H1 (cell line): ENCODE measurements at regions not wholly inside any gene's neighbourhood (a gene's known extent, or its start where the extent isn't known, plus 50 kb on each side); places are given as distances from the start of the nearest gene placed in this dataset.

Experiments used
- CTCF ChIA-PET: fragments of 300-600 bp; sonication (Branson Sonifier 250); formaldehyde crosslinking; loops from one replicate; lab custom pipeline; 2021; ENCODE audit not compliant: partially characterized antibody; lab: Charles Lee
- POLR2A ChIA-PET: fragments of 300-600 bp; sonication (Branson Sonifier 250); formaldehyde crosslinking; loops from one replicate; lab custom pipeline; 2021; ENCODE audit warnings: inconsistent platforms; ENCODE audit not compliant: partially characterized antibody; lab: Charles Lee
- DNase-seq, 2 experiments: peaks; one replicate each; pipeline versions ENCODE4 v3.0.0 to v3.0.0-alpha.2; 2010 to 2022; ENCODE audit warnings: low spot score in 2 of 2, low read depth in 1 of 2, mixed read lengths in 1 of 2
- FAIRE-seq: peaks from 2 replicates; lab custom pipeline; 2011; peaks lifted over from hg19 to GRCh38; lab: Jason Lieb, UNC
- H2AFZ ChIP-seq: 2 replicates; pipeline ENCODE4 v1.8.1; 2012; ENCODE audit warnings: low read length, inconsistent platforms
- H2AK5ac ChIP-seq: 2 replicates; pipeline ENCODE4 v1.6.1; 2013; ENCODE audit warnings: low read depth, low read length
- H2BK120ac ChIP-seq: replicated peaks from 2 replicates; pipeline ENCODE3; 2013; ENCODE audit warnings: low read depth, low read length, inconsistent platforms
- H2BK12ac ChIP-seq: 2 replicates; pipeline ENCODE4 v1.6.1; 2013; ENCODE audit warnings: low read depth, low read length
- H2BK15ac ChIP-seq: 2 replicates; pipeline ENCODE4 v1.6.1; 2013; ENCODE audit warnings: low read length
- H2BK20ac ChIP-seq: 2 replicates; pipeline ENCODE4 v1.6.1; 2013; ENCODE audit warnings: low read length
- H2BK5ac ChIP-seq: 2 replicates; pipeline ENCODE4 v1.6.1; 2013; ENCODE audit warnings: low read depth, low read length
- H3K14ac ChIP-seq: 2 replicates; pipeline ENCODE4 v1.6.1; 2013; ENCODE audit warnings: inconsistent platforms; ENCODE audit not compliant: insufficient read length
- H3K18ac ChIP-seq: 2 replicates; pipeline ENCODE4 v1.6.1; 2013; ENCODE audit warnings: low read length; ENCODE audit errors: extremely low read depth
- H3K23ac ChIP-seq: 2 replicates; pipeline ENCODE4 v1.6.1; 2013; ENCODE audit warnings: inconsistent platforms; ENCODE audit not compliant: insufficient read length
- H3K23me2 ChIP-seq: 2 replicates; pipeline ENCODE4 v1.6.1; 2013; ENCODE audit warnings: low read depth, low read length
- H3K27ac ChIP-seq: 2 replicates; pipeline ENCODE4 v1.6.1; 2011; ENCODE audit warnings: low read depth, low read length, inconsistent platforms
- H3K27me3 ChIP-seq, 4 experiments: replicated peaks in 1 of 4; 1 replicate in 1 of 4; 2 replicates in 3 of 4; pipeline versions ENCODE4 v1.6.1 to v1.8.1; 2011 to 2013; ENCODE audit warnings: low read length in 3 of 4, mild to moderate bottlenecking in 3 of 4, inconsistent platforms in 2 of 4, mixed read lengths in 2 of 4, moderate library complexity in 1 of 4; ENCODE audit not compliant: control insufficient read depth in 3 of 4, insufficient read depth in 3 of 4; ENCODE audit errors: extremely low read depth in 1 of 4
- H3K36me3 ChIP-seq, 4 experiments: 2 replicates each; pipeline versions ENCODE4 v1.6.1 to v1.8.1; 2011 to 2013; ENCODE audit warnings: mild to moderate bottlenecking in 4 of 4, low read length in 3 of 4, moderate library complexity in 2 of 4, control low read depth in 1 of 4, inconsistent platforms in 1 of 4; ENCODE audit not compliant: insufficient read depth in 4 of 4, control insufficient read depth in 2 of 4
- H3K4ac ChIP-seq: replicated peaks from 2 replicates; pipeline ENCODE3; 2013; ENCODE audit warnings: low read length, low read depth, mixed read lengths, inconsistent platforms; ENCODE audit not compliant: insufficient read length
- H3K4me1 ChIP-seq, 4 experiments: replicated peaks in 1 of 4; 1 replicate in 1 of 4; 2 replicates in 3 of 4; pipeline versions ENCODE4 v1.6.1 to v1.8.1; 2011 to 2013; ENCODE audit warnings: low read length in 3 of 4, inconsistent platforms in 2 of 4, mixed read lengths in 1 of 4; ENCODE audit not compliant: insufficient read depth in 4 of 4, control insufficient read depth in 3 of 4
- H3K4me2 ChIP-seq, 2 experiments: 2 replicates each; pipeline versions ENCODE4 v1.6.1 to v1.8.1; 2011 to 2013; ENCODE audit warnings: low read depth in 2 of 2, low read length in 2 of 2, control low read depth in 1 of 2, inconsistent platforms in 1 of 2, mild to moderate bottlenecking in 1 of 2; ENCODE audit not compliant: insufficient read depth in 1 of 2
- H3K4me3 ChIP-seq, 4 experiments: fragments of 200-600, 300-600 bp in 1 of 4; sonication (generic), shearing (Covaris generic), sonication (Bioruptor Twin) in 1 of 4; 2 replicates each; pipeline versions ENCODE4 v1.5.1 to v1.8.1; 2011 to 2016; ENCODE audit warnings: low read length in 4 of 4, low read depth in 3 of 4, control low read depth in 2 of 4, inconsistent platforms in 2 of 4, mild to moderate bottlenecking in 2 of 4, mixed read lengths in 1 of 4, moderate library complexity in 1 of 4; ENCODE audit not compliant: insufficient read depth in 2 of 4; ENCODE audit errors: extremely low read depth in 1 of 4
- H3K56ac ChIP-seq: replicated peaks from 2 replicates; pipeline ENCODE3; 2013; ENCODE audit warnings: low read depth, mild to moderate bottlenecking, mixed read lengths, low read length, inconsistent platforms; ENCODE audit not compliant: insufficient read length
- H3K79me1 ChIP-seq: 2 replicates; pipeline ENCODE4 v1.6.1; 2013; ENCODE audit warnings: low read depth, low read length, control low read depth
- H3K79me2 ChIP-seq, 2 experiments: 2 replicates each; pipeline versions ENCODE4 v1.6.1 to v1.8.1; 2012 to 2013; ENCODE audit warnings: low read length in 2 of 2, mild to moderate bottlenecking in 2 of 2, inconsistent platforms in 1 of 2; ENCODE audit not compliant: insufficient read depth in 2 of 2, control insufficient read depth in 1 of 2
- H3K9ac ChIP-seq, 4 experiments: replicated peaks in 1 of 4; 1 replicate in 1 of 4; 2 replicates in 3 of 4; pipeline versions ENCODE4 v1.6.1 to v1.8.1; 2011 to 2013; ENCODE audit warnings: low read depth in 3 of 4, low read length in 3 of 4, control low read depth in 2 of 4, mild to moderate bottlenecking in 2 of 4, moderate library complexity in 2 of 4, inconsistent platforms in 1 of 4; ENCODE audit errors: extremely low read depth in 1 of 4
- H3K9me3 ChIP-seq, 2 experiments: 2 replicates each; pipeline versions ENCODE4 v1.6.1 to v1.8.1; 2012 to 2013; ENCODE audit warnings: mild to moderate bottlenecking in 2 of 2, moderate library complexity in 2 of 2, control low read depth in 1 of 2, inconsistent platforms in 1 of 2, low read depth in 1 of 2, low read length in 1 of 2, mixed read lengths in 1 of 2; ENCODE audit not compliant: insufficient read depth in 2 of 2
- H4K20me1 ChIP-seq, 2 experiments: replicated peaks in 1 of 2; 2 replicates each; pipeline versions ENCODE3 to v1.8.1; 2011 to 2013; ENCODE audit warnings: inconsistent platforms in 2 of 2, low read length in 2 of 2, mild to moderate bottlenecking in 1 of 2; ENCODE audit not compliant: insufficient read depth in 2 of 2, control insufficient read depth in 1 of 2
- H4K5ac ChIP-seq: 2 replicates; pipeline ENCODE4 v1.6.1; 2013; ENCODE audit warnings: low read length, low read depth, mixed read lengths, inconsistent platforms; ENCODE audit not compliant: insufficient read length
- H4K8ac ChIP-seq: 2 replicates; pipeline ENCODE4 v1.8.0; 2013; ENCODE audit warnings: mild to moderate bottlenecking, moderate library complexity, low read length, inconsistent platforms; ENCODE audit not compliant: insufficient read depth; ENCODE audit errors: extremely low read depth
- H4K91ac ChIP-seq: replicated peaks from 2 replicates; pipeline ENCODE3; 2013; ENCODE audit warnings: low read length, mixed read lengths, inconsistent platforms; ENCODE audit not compliant: insufficient read length
- CBX5 ChIP-seq: fragments of 300-800, 300-1000 bp; sonication (generic); IDR thresholded peaks from 2 replicates; pipeline ENCODE4 v1.7.1; 2016; ENCODE audit warnings: antibody characterized with exemption, low read length, low read depth
- E2F6 ChIP-seq: IDR thresholded peaks from 2 replicates; pipeline ENCODE4 v1.6.1; 2012; ENCODE audit warnings: inconsistent platforms
- EGR1 ChIP-seq: IDR thresholded peaks from 2 replicates; pipeline ENCODE4 v1.6.1; 2011; ENCODE audit warnings: low read depth, low read length, borderline replicate concordance
- EZH2 ChIP-seq: fragments of 200-600 bp; sonication (generic); IDR thresholded peaks from 2 replicates; pipeline ENCODE4 v1.7.1; 2012; ENCODE audit warnings: low read depth, mild to moderate bottlenecking, moderate library complexity, low read length, inconsistent platforms; ENCODE audit not compliant: severe bottlenecking
- RXRA ChIP-seq: IDR thresholded peaks from 2 replicates; pipeline ENCODE4 v1.6.1; 2011; ENCODE audit warnings: low read depth, mild to moderate bottlenecking, low read length, moderate library complexity; ENCODE audit not compliant: insufficient read depth
- SAP30 ChIP-seq: fragments of 300-600 bp; sonication (generic); IDR thresholded peaks from 2 replicates; pipeline ENCODE4 v1.7.1; 2012; ENCODE audit warnings: low read length, moderate library complexity, mild to moderate bottlenecking, inconsistent platforms; ENCODE audit not compliant: insufficient read depth, insufficient replicate concordance
- SIN3A ChIP-seq, 2 experiments: IDR thresholded peaks in 1 of 2; conservative IDR thresholded peaks in 1 of 2; 2 replicates each; pipeline ENCODE4 v1.6.1; 2011 to 2012; ENCODE audit warnings: low read length in 2 of 2, improper control_type of control experiment in 1 of 2, low read depth in 1 of 2, mild to moderate bottlenecking in 1 of 2
- TBP ChIP-seq: IDR thresholded peaks from 2 replicates; pipeline ENCODE4 v1.6.1; 2011; ENCODE audit warnings: low read depth, low read length, improper control_type of control experiment
- WGBS, 2 experiments: shearing (Covaris generic) in 1 of 2; methylation state at CpG; one replicate each; pipeline versions ENCODE4 v1.1.6 to v1.1.7; 2013 to 2015; ENCODE audit warnings: low lambda C conversion rate in 2 of 2, mixed read lengths in 2 of 2, inconsistent platforms in 1 of 2, low coverage in 1 of 2, missing lambda C conversion rate in 1 of 2; ENCODE audit not compliant: insufficient replicate concordance in 2 of 2, insufficient coverage in 1 of 2, insufficient read length in 1 of 2; ENCODE audit errors: extremely low coverage in 1 of 2, missing lambda C conversion rate in 1 of 2; 5-methylcytosine and 5-hydroxymethylcytosine counted together

- no peak overlapping the region for H3K4me2 ChIP-seq
- no peak overlapping the region for H3K14ac ChIP-seq
- H2BK120ac ChIP-seq, result no peak overlapping the region
- DNase-seq (no peak), FAIRE-seq (no peak)
- no peak overlapping the region for H3K23ac ChIP-seq
- WGBS, 2 experiments, result 82% methylated on average over 3 of the region's 3 CpGs; no CpG with 5 or more reads in 1 of the 2 experiments
- no peak overlapping the region for H4K91ac ChIP-seq
- POLR2A ChIA-PET, result no interaction called here
- H3K56ac ChIP-seq, result no peak overlapping the region
- H3K27ac ChIP-seq, result no peak overlapping the region
- H3K4me3 ChIP-seq, result no peak overlapping the region
- no peak overlapping the region for H3K4ac ChIP-seq
- H2BK20ac ChIP-seq, result no peak overlapping the region
- H2BK5ac ChIP-seq, result no peak overlapping the region
- H3K79me2 ChIP-seq, result no peaks in the 10 kb centered on the region
- H3K79me1 ChIP-seq, result no peaks in the 10 kb centered on the region
- H4K20me1 ChIP-seq, result no peaks in the 10 kb centered on the region
- H3K36me3 ChIP-seq, result no peaks in the 10 kb centered on the region
- no peak overlapping the region for H2BK12ac ChIP-seq
- TF ChIP-seq SAP30 (no peak), EGR1 (no peak), CBX5 (no peak), RXRA (no peak), EZH2 (no peak), TBP (no peak), E2F6 (no peak), SIN3A (conservative IDR thresholded peaks at IDR 0.05 in 1 of 2, IDR thresholded peaks at IDR 0.05 in 1 of 2; ENCODE audit: low read depth in 1 of 2, low read length in 2 of 2) (no peak)
- H2BK15ac ChIP-seq, result no peak overlapping the region
- CTCF ChIA-PET, result no interaction called here
- H3K4me1 ChIP-seq, result no peaks in the 10 kb centered on the region
- H3K18ac ChIP-seq, result no peak overlapping the region
- H3K9ac ChIP-seq, result no peak overlapping the region
- no peaks in the 10 kb centered on the region for H3K27me3 ChIP-seq
- no peaks in the 10 kb centered on the region; a peak in 1 of 4 replicates for H3K9me3 ChIP-seq
- H2AK5ac ChIP-seq, result no peak overlapping the region
- no peaks in the 10 kb centered on the region for H3K23me2 ChIP-seq
- no peak overlapping the region for H4K8ac ChIP-seq
- H2AFZ ChIP-seq, result no peak overlapping the region
- no peak overlapping the region for H4K5ac ChIP-seq
Observed at GRCh38 chr2:183458460-183458859, 334.2 kb downstream of the NUP35 start.
